HL-60 (cell line): ENCODE measurements at regions not wholly inside any gene's neighbourhood (a gene's known extent, or its start where the extent isn't known, plus 50 kb on each side); places are given as distances from the start of the nearest gene placed in this dataset.
"Not testable (repeated sequence)": the region's sequence is repeated elsewhere in the genome, so short reads cannot be mapped to it uniquely, and the experiment has no call there.

Source experiments
- CTCF ChIP-seq: IDR thresholded peaks from one replicate; pipeline ENCODE4 v1.5.1; 2011; ENCODE audit warnings: low read length, control low read depth, inconsistent platforms; ENCODE audit not compliant: insufficient read depth
- GABPA ChIP-seq: IDR thresholded peaks from 2 replicates; pipeline ENCODE4 v1.6.1; 2012; ENCODE audit warnings: low read depth
- POLR2AphosphoS5 ChIP-seq: IDR thresholded peaks from 2 replicates; pipeline ENCODE4 v1.6.1; 2012; ENCODE audit warnings: low read depth
- TF ChIP-seq, protein P1 (sequence below): IDR thresholded peaks from 2 replicates; pipeline ENCODE4 v1.6.1; 2012; ENCODE audit warnings: low read depth; ENCODE audit not compliant: insufficient replicate concordance

GRCh38 chr4:118531947-118532346 lies 153.2 kb upstream of the METTL14 start:
- not testable (repeated sequence) for TF ChIP-seq CTCF, POLR2AphosphoS5, GABPA
- TF ChIP-seq, protein P1, sequence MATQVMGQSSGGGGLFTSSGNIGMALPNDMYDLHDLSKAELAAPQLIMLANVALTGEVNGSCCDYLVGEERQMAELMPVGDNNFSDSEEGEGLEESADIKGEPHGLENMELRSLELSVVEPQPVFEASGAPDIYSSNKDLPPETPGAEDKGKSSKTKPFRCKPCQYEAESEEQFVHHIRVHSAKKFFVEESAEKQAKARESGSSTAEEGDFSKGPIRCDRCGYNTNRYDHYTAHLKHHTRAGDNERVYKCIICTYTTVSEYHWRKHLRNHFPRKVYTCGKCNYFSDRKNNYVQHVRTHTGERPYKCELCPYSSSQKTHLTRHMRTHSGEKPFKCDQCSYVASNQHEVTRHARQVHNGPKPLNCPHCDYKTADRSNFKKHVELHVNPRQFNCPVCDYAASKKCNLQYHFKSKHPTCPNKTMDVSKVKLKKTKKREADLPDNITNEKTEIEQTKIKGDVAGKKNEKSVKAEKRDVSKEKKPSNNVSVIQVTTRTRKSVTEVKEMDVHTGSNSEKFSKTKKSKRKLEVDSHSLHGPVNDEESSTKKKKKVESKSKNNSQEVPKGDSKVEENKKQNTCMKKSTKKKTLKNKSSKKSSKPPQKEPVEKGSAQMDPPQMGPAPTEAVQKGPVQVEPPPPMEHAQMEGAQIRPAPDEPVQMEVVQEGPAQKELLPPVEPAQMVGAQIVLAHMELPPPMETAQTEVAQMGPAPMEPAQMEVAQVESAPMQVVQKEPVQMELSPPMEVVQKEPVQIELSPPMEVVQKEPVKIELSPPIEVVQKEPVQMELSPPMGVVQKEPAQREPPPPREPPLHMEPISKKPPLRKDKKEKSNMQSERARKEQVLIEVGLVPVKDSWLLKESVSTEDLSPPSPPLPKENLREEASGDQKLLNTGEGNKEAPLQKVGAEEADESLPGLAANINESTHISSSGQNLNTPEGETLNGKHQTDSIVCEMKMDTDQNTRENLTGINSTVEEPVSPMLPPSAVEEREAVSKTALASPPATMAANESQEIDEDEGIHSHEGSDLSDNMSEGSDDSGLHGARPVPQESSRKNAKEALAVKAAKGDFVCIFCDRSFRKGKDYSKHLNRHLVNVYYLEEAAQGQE = not testable (repeated sequence)
